Common myeloid progenitor, CD34-positive (primary cell): ENCODE measurements at regions not wholly inside any gene's neighbourhood (a gene's known extent, or its start where the extent isn't known, plus 50 kb on each side); places are given as distances from the start of the nearest gene placed in this dataset.

ENCODE experiments used
- CTCF ChIA-PET: fragments of 350-600 bp; sonication (Branson Sonifier 250); formaldehyde crosslinking; loops from one replicate; lab custom pipeline; 2021; ENCODE audit warnings: antibody characterized with exemption; lab: Charles Lee
- POLR2A ChIA-PET: fragments of 350-600 bp; sonication (Branson Sonifier 250); formaldehyde crosslinking; loops from one replicate; lab custom pipeline; 2021; ENCODE audit warnings: antibody characterized with exemption; lab: Charles Lee
- DNase-seq, 3 donors: peaks; one replicate each; pipeline versions ENCODE4 v3.0.0 to v3.0.0-alpha.2; 2013
- H3K27ac ChIP-seq, 2 experiments: 1 replicate in 1 of 2; 2 replicates in 1 of 2; pipeline ENCODE4 v1.7.0; 2013; ENCODE audit warnings: inconsistent platforms in 2 of 2, low read length in 2 of 2, mild to moderate bottlenecking in 2 of 2, low read depth in 1 of 2, moderate library complexity in 1 of 2; ENCODE audit not compliant: severe bottlenecking in 2 of 2, insufficient read depth in 1 of 2, poor library complexity in 1 of 2
- H3K27me3 ChIP-seq, 5 experiments: replicated peaks in 2 of 5; 1 replicate in 3 of 5; 2 replicates in 2 of 5; pipeline versions ENCODE4 v1.6.1 to v1.7.0; 2013; ENCODE audit warnings: low read length in 4 of 5, mild to moderate bottlenecking in 2 of 5, moderate library complexity in 2 of 5, inconsistent platforms in 1 of 5; ENCODE audit not compliant: insufficient read depth in 5 of 5, control insufficient read depth in 4 of 5
- H3K36me3 ChIP-seq, 4 experiments: 1 replicate in 2 of 4; 2 replicates in 2 of 4; pipeline versions ENCODE4 v1.6.1 to v1.7.0; 2013; ENCODE audit warnings: low read length in 3 of 4, control low read depth in 1 of 4, mild to moderate bottlenecking in 1 of 4; ENCODE audit not compliant: control insufficient read depth in 4 of 4, insufficient read depth in 4 of 4
- H3K4me1 ChIP-seq, 4 experiments: 1 replicate in 3 of 4; 2 replicates in 1 of 4; pipeline versions ENCODE4 v1.6.1 to v1.7.1; 2013; ENCODE audit warnings: low read length in 3 of 4, mild to moderate bottlenecking in 3 of 4, control low read depth in 1 of 4, inconsistent platforms in 1 of 4, moderate library complexity in 1 of 4; ENCODE audit not compliant: control insufficient read depth in 4 of 4, insufficient read depth in 4 of 4; ENCODE audit errors: control extremely low read depth in 1 of 4
- H3K4me3 ChIP-seq, 7 experiments: 1 replicate in 4 of 7; 2 replicates in 3 of 7; pipeline versions ENCODE4 v1.5.1 to v1.7.0; 2013; ENCODE audit warnings: mild to moderate bottlenecking in 7 of 7, low read length in 6 of 7, moderate library complexity in 6 of 7, inconsistent platforms in 2 of 7, low read depth in 2 of 7, control low read depth in 1 of 7; ENCODE audit not compliant: insufficient read depth in 4 of 7, control insufficient read depth in 1 of 7; ENCODE audit errors: extremely low read depth in 1 of 7
- H3K9me3 ChIP-seq, 5 experiments: 1 replicate in 4 of 5; 2 replicates in 1 of 5; pipeline versions ENCODE4 v1.6.1 to v1.7.1; 2013; ENCODE audit warnings: low read length in 4 of 5, mild to moderate bottlenecking in 2 of 5, inconsistent platforms in 1 of 5, low read depth in 1 of 5, moderate library complexity in 1 of 5; ENCODE audit not compliant: control insufficient read depth in 4 of 5, insufficient read depth in 2 of 5; ENCODE audit errors: control extremely low read depth in 1 of 5
- WGBS: methylation state at CpG from one replicate; pipeline ENCODE4 v1.1.5; 2013; ENCODE audit not compliant: insufficient coverage; 5-methylcytosine and 5-hydroxymethylcytosine counted together

DNA sequence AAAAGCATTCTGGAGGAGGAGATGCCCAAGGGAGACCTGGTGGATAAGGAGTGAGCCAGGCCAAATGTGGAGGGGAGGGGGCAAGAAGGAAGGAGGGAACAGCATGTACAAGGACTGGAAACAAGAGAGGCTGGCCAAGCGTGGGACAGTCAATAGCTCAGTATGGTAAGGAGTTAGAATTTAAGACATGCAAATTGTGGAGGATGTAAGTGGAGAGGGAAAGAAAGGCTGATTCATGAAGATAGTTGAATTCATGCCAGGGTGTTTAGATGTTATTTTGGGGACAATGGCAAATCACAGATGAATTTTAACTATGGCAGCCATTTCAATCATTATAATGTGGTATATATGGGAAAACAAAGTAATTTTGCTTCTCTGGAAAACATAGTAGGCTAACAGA, 462.3 kb downstream of the MEIS1 start:
- H3K4me1 ChIP-seq, result no peaks in the 10 kb centered on the region
- H3K27me3 ChIP-seq, result no peaks in the 10 kb centered on the region
- H3K27ac ChIP-seq, result no peak overlapping the region
- CTCF ChIA-PET, result no interaction called here
- POLR2A ChIA-PET, result no interaction called here
- no peaks in the 10 kb centered on the region for H3K9me3 ChIP-seq
- H3K4me3 ChIP-seq, result no peak overlapping the region
- 100% methylated on average over 1 of the region's 1 CpG for WGBS
- no peaks in the 10 kb centered on the region for H3K36me3 ChIP-seq
- DNase-seq, result no peak

DNA sequence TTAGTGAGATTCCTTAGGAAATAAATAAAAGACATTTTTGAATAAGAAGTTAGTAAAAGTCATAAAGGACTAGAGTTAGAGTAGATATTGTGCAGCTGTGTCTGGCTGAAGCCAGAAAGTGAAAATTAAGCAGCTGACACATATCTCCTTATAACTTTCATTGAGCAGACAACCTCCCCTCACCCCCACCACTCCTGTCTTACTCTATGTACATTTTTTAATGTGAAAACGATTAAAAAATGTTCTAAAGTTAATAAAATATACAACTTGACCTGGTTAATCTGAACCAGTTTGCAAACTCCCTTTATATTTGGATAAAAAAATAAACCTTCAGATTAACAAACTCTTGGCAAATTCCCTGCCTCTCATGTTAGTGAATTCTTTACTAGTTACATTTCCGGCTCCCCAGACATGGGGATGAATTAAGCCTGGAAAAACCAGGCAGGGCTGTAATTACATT, 462.8 kb downstream of the MEIS1 start:
- no CpG with 5 or more reads among the region's 2 CpGs for WGBS
- Histone ChIP-seq H3K27ac (no peak overlapping the region), H3K4me3 (no peak overlapping the region), H3K36me3 (no peaks in the 10 kb centered on the region), H3K4me1 (no peaks in the 10 kb centered on the region), H3K9me3 (no peaks in the 10 kb centered on the region), H3K27me3 (no peaks in the 10 kb centered on the region)
- DNase-seq, result no peak
- ChIA-PET POLR2A (no interaction called here), CTCF (no interaction called here)

DNA sequence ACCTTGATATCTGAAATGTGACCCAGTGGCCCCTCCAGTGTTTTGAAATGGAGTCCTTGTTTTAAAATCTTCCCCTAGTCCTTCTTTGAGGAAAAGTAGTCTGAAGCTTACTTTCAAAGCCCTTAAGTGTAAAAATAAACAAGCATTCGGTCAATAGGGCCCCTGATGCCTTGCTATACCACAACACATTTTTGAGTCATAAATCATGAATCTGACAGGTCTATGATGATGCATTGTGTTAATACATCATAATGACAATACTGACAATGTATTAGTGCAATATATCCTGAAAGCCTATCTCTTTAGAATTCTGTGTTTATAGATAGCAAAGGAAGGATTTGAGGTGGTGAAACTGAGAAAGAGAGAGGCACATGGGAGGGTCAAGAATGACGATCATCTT, 464.2 kb downstream of the MEIS1 start:
- Histone ChIP-seq H3K36me3 (no peaks in the 10 kb centered on the region), H3K4me3 (no peak overlapping the region), H3K4me1 (no peaks in the 10 kb centered on the region), H3K27ac (no peak overlapping the region), H3K9me3 (no peaks in the 10 kb centered on the region), H3K27me3 (no peaks in the 10 kb centered on the region)
- POLR2A ChIA-PET, result no interaction called here
- WGBS, result 100% methylated on average over 1 of the region's 2 CpGs
- CTCF ChIA-PET, result no interaction called here
- DNase-seq, result no peak

DNA sequence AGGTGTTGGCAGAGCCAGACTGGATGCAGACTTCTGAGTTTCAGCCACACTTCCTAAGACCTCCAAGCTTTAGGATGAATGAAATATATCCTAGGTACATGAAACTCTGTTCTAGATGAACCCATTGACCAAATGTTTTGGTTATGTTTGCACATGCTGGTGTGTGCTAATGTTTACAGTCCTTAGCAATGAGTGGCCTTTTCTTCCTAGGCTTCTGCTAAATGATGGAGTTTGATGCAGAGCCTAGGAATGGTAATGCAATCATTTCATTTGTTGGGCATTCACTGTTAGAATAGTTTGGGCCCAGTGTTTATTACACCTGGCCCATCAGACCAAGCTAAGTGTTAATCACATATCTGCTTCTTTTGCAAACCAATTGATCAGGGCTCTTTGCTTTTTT, 464.7 kb downstream of the MEIS1 start:
- Histone ChIP-seq H3K36me3 (no peaks in the 10 kb centered on the region), H3K4me3 (no peak overlapping the region), H3K27me3 (no peaks in the 10 kb centered on the region), H3K9me3 (no peaks in the 10 kb centered on the region), H3K4me1 (no peaks in the 10 kb centered on the region), H3K27ac (no peak overlapping the region)
- DNase-seq, result no peak
- ChIA-PET POLR2A (no interaction called here), CTCF (no interaction called here)

DNA sequence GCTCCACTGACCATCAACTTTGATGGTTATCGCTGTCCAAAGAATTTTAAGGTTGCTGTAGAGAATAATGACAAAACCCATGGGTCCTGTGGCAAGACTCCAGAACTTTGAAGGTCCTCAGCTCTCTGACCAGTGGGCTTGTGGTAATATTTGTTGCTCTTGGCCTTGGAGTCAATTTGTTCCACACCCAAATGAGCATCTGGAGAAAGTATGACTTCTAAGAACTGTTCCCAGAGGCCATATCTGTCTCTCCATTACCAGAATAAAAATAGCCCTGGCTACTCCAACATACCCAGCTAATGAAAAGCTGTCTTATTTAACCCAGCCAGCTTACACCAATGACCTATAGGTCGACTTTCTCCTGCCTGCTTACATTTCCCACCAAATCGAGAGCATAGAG, 466.4 kb downstream of the MEIS1 start:
- WGBS, result 100% methylated on average over 2 of the region's 3 CpGs
- CTCF ChIA-PET, result interaction anchor here (0.6 kb wide), 1 partner anchor 48 kb away, joined by 3 read pairs; no protein-coding TSS in a partner anchor
- H3K9me3 ChIP-seq, result no peaks in the 10 kb centered on the region

DNA sequence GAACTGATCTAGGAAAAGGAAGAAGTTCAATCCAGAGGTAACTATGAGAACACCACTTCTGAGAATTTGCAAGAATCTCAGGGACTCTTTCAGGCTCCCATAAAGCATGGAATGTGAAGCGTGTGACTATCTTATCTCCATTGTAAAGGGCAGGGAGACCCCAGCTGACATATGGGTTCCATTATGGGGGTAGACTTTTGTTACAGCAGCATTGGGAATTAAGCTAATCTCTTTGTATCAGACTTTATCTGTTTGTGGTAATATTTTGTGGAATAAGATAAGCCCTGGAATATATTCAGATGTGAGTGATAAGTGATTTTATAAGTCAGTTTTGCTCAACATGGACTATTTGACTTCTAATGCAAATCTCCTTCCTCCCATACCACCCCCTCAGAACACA, 468.3 kb downstream of the MEIS1 start:
- no peak overlapping the region for H3K27ac ChIP-seq
- no peaks in the 10 kb centered on the region for H3K36me3 ChIP-seq
- no CpG with 5 or more reads among the region's 1 CpG for WGBS
- DNase-seq, result no peak
- ChIA-PET POLR2A (no interaction called here), CTCF (no interaction called here)
- H3K9me3 ChIP-seq, result no peaks in the 10 kb centered on the region
- H3K27me3 ChIP-seq, result no peaks in the 10 kb centered on the region
- no peak overlapping the region for H3K4me3 ChIP-seq
- H3K4me1 ChIP-seq, result no peaks in the 10 kb centered on the region

More for the DNA sequence above, 466.4 kb downstream of the MEIS1 start:
- Histone ChIP-seq H3K27ac (no peak overlapping the region), H3K36me3 (no peaks in the 10 kb centered on the region), H3K27me3 (no peaks in the 10 kb centered on the region), H3K4me1 (no peaks in the 10 kb centered on the region), H3K4me3 (no peak overlapping the region)
- POLR2A ChIA-PET, result no interaction called here
- DNase-seq, result no peak

DNA sequence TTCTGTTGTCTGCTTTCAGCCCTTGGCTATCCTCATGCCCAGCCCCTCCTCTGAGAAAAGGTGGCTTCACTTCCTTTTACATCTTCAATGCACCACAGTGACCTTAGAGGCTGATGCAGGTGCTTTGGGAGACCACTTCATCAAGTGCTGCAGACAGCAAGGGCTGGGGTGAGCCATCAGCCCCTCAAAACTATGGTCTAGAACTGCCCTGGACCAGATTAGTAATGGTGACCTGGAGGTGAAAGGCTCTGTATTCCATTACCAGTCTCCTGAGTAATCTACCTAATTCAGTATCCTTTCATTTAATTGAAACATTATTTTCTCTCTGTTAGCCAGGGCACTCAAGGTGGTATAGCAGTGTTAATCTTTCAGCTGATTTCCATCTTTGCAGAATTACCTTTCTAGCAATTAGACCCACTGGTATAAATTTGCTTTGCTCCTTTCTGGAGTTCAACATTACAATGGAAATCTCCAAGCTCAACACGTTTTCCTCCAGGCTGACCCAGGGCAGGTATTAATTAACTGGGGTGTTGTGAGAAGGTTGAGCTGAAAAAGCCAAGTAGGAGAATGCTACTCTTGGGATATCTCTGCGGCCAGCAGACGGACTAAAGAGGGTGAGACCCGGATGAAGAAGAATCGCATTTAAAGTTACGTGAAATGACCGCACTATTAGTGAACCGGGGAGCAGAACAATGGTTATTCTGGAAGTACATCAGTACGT, 469.0 kb downstream of the MEIS1 start:
- H3K9me3 ChIP-seq, result no peaks in the 10 kb centered on the region
- CTCF ChIA-PET, result no interaction called here
- no peaks in the 10 kb centered on the region for H3K27me3 ChIP-seq
- 97% methylated on average over 9 of the region's 9 CpGs for WGBS
- no peaks in the 10 kb centered on the region for H3K4me1 ChIP-seq
- no peak overlapping the region for H3K27ac ChIP-seq
- H3K36me3 ChIP-seq, result no peaks in the 10 kb centered on the region
- POLR2A ChIA-PET, result no interaction called here
- DNase-seq, result no peak
- no peak overlapping the region for H3K4me3 ChIP-seq
